GM21529 (cell line): ENCODE measurements at regions not wholly inside any gene's neighbourhood (a gene's known extent, or its start where the extent isn't known, plus 50 kb on each side); places are given as distances from the start of the nearest gene placed in this dataset.

Source experiments
- ATAC-seq: cut with Tn5 transposase; IDR thresholded peaks from one replicate; pipeline ENCODE4 v1.9.1; 2021; ENCODE audit not compliant: unreplicated experiment

- no peak for ATAC-seq
Observed at GRCh38 chr5:68957591-68957990, 136.2 kb upstream of the SLC30A5 start.

GRCh38 chr5:68958428-68958827, 135.4 kb upstream of the SLC30A5 start:
- no peak for ATAC-seq

GRCh38 chr5:68960456-68960855, 133.4 kb upstream of the SLC30A5 start:
- no peak for ATAC-seq

GRCh38 chr5:68960961-68961360, 132.9 kb upstream of the SLC30A5 start:
- no peak for ATAC-seq

- ATAC-seq: no peak
Observed at GRCh38 chr5:68961762-68962161, 132.1 kb upstream of the SLC30A5 start.

- no peak for ATAC-seq
Observed at GRCh38 chr5:68962757-68963484, 130.9 kb upstream of the SLC30A5 start.

GRCh38 chr5:68964679-68965078, 129.1 kb upstream of the SLC30A5 start:
- ATAC-seq: no peak

- ATAC-seq: no peak
Observed at GRCh38 chr5:68965926-68966325, 127.9 kb upstream of the SLC30A5 start.

- no peak for ATAC-seq
Observed at GRCh38 chr5:68966596-68966995, 127.2 kb upstream of the SLC30A5 start.

GRCh38 chr5:68968429-68968828, 125.4 kb upstream of the SLC30A5 start:
- ATAC-seq: no peak

GRCh38 chr5:68970617-68971016, 123.2 kb upstream of the SLC30A5 start:
- no peak for ATAC-seq

GRCh38 chr5:68973696-68974095, 120.1 kb upstream of the SLC30A5 start:
- ATAC-seq: no peak

- ATAC-seq: no peak
Observed at GRCh38 chr5:68983043-68983442, 110.8 kb upstream of the SLC30A5 start.

- ATAC-seq: no peak
Observed at GRCh38 chr5:68983959-68984358, 109.9 kb upstream of the SLC30A5 start.

GRCh38 chr5:68991279-68992084, 102.3 kb upstream of the SLC30A5 start:
- ATAC-seq: no peak

GRCh38 chr5:68994645-68995044, 99.2 kb upstream of the SLC30A5 start:
- ATAC-seq: peak; percentile 95

GRCh38 chr5:68995845-68996545, 97.8 kb upstream of the SLC30A5 start:
- no peak for ATAC-seq

GRCh38 chr5:68999181-68999580, 94.6 kb upstream of the SLC30A5 start:
- ATAC-seq: no peak

- ATAC-seq: no peak
Observed at GRCh38 chr5:69000216-69000919, 93.4 kb upstream of the SLC30A5 start.

GRCh38 chr5:69000949-69001348, 92.9 kb upstream of the SLC30A5 start:
- ATAC-seq: no peak

GRCh38 chr5:69001627-69002026, 92.2 kb upstream of the SLC30A5 start:
- no peak for ATAC-seq
